Activated naive CD4-positive, alpha-beta T cell treated with anti-CD3 and anti-CD28 coated beads, Interleukin-2, amount 50 U/mL, for 24 hours (primary cell): ENCODE measurements at regions not wholly inside any gene's neighbourhood (a gene's known extent, or its start where the extent isn't known, plus 50 kb on each side); places are given as distances from the start of the nearest gene placed in this dataset.

Source experiments
- H3K27ac Mint-ChIP-seq: one replicate; pipeline ENCODE4 v1.8.0; 2021; ENCODE audit warnings: mild to moderate bottlenecking, mixed read lengths
- H3K27me3 Mint-ChIP-seq: one replicate; pipeline ENCODE4 v1.8.0; 2021; ENCODE audit warnings: mixed read lengths
- H3K36me3 Mint-ChIP-seq: one replicate; pipeline ENCODE4 v1.8.0; 2021; ENCODE audit warnings: mixed read lengths
- H3K4me1 Mint-ChIP-seq: one replicate; pipeline ENCODE4 v1.8.0; 2021; ENCODE audit warnings: mixed read lengths
- H3K4me3 Mint-ChIP-seq: one replicate; pipeline ENCODE4 v1.8.0; 2021; ENCODE audit warnings: mild to moderate bottlenecking, mixed read lengths
- H3K9me3 Mint-ChIP-seq: one replicate; pipeline ENCODE4 v1.8.0; 2021; ENCODE audit warnings: mixed read lengths

DNA sequence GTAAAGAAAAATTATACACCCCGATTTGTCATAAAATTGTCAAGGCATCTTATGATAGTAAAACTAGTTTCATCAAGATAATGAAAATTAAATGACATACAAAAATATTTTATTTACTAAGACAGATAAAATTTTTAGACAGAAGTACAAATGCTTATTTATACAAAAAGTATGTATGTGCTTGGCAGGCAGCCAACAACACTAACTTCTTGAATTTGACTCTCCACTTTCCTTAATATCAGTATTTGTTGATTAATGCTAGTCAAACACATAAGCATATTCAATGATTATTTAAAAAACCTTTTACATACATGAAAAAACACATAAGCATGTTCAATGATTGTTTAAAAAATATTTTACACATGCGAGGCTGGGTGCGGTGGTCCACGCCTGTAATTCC is 1079.9 kb upstream of the CDH6 start:
- H3K4me1 Mint-ChIP-seq, result no peaks in the 10 kb centered on the region
- no peaks in the 10 kb centered on the region for H3K36me3 Mint-ChIP-seq
- peaks cover 20% of the 10 kb centered on the region for H3K9me3 Mint-ChIP-seq
- no peaks in the 10 kb centered on the region for H3K27me3 Mint-ChIP-seq
- H3K4me3 Mint-ChIP-seq, result no peak overlapping the region
- no peak overlapping the region for H3K27ac Mint-ChIP-seq

DNA sequence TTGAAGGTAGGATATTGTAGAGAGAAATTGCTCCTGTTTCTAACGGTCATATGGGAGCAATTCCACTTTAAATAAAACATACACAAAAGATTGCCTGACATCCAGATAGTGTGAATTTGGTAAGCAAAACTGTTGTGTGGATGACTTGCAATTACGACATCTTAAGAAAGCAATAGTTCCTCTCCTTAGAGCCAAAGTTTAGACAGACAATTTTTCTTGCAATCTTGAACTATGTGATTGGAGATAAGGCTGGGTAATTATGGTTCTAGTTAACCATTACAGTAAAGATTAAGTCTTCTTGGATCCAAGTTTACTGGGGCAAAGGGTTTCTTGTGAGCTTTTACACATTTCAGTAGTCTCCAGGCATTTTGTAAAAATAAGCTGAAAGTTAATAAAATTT is 1080.6 kb upstream of the CDH6 start:
- H3K4me1 Mint-ChIP-seq, result no peaks in the 10 kb centered on the region

DNA sequence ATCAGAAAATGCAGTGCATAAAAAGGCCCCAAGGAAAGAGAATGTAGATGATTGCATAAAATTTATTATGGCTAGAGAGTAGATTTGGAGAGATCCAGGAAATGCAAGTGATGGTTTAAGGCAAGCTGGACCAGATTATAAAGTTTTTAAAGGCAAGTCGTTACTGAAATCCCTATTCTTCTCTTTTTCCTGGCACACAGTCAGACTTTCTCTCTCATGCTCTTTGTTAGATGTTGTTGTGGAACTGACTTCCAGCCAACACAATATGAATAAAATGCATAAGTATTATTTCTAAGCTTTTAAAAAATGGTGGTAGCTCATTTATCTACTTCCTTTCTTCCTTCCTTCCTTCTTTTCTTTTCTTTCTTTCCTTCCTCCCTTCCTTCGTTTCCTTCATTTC is 1085.4 kb upstream of the CDH6 start:
- no peaks in the 10 kb centered on the region for H3K27me3 Mint-ChIP-seq
- no peaks in the 10 kb centered on the region for H3K36me3 Mint-ChIP-seq
- H3K9me3 Mint-ChIP-seq, result peaks cover 16% of the 10 kb centered on the region
- no peak overlapping the region for H3K4me3 Mint-ChIP-seq
- no peak overlapping the region for H3K27ac Mint-ChIP-seq
- H3K4me1 Mint-ChIP-seq, result no peaks in the 10 kb centered on the region

More for the DNA sequence above, 1080.6 kb upstream of the CDH6 start:
- H3K27me3 Mint-ChIP-seq, result no peaks in the 10 kb centered on the region
- peaks cover 20% of the 10 kb centered on the region for H3K9me3 Mint-ChIP-seq
- H3K4me3 Mint-ChIP-seq, result no peak overlapping the region
- H3K27ac Mint-ChIP-seq, result no peak overlapping the region
- H3K36me3 Mint-ChIP-seq, result no peaks in the 10 kb centered on the region

DNA sequence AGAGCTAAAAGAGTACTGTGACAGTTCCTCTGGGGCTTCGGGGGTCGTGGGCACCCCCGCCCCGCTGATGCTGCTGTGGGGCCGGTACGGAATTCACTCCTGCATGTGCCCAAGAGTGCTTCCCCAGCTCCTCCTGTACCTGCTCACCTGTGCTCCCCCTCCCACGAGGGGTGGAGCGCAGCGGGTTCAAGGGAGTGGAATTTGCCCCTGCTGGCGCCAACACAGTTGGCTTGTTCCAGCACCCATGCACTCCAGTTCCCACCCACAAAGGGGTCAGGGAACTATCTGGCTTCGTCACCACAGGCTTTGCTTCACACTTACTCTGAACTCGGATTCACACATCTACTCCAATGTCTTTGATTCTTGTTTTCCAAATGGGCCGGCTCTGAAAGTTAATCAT is 1086.9 kb upstream of the CDH6 start:
- H3K27ac Mint-ChIP-seq, result no peak overlapping the region
- no peaks in the 10 kb centered on the region for H3K27me3 Mint-ChIP-seq
- no peak overlapping the region for H3K4me3 Mint-ChIP-seq
- H3K36me3 Mint-ChIP-seq, result no peaks in the 10 kb centered on the region
- H3K4me1 Mint-ChIP-seq, result no peaks in the 10 kb centered on the region
- peaks cover 9% of the 10 kb centered on the region for H3K9me3 Mint-ChIP-seq

DNA sequence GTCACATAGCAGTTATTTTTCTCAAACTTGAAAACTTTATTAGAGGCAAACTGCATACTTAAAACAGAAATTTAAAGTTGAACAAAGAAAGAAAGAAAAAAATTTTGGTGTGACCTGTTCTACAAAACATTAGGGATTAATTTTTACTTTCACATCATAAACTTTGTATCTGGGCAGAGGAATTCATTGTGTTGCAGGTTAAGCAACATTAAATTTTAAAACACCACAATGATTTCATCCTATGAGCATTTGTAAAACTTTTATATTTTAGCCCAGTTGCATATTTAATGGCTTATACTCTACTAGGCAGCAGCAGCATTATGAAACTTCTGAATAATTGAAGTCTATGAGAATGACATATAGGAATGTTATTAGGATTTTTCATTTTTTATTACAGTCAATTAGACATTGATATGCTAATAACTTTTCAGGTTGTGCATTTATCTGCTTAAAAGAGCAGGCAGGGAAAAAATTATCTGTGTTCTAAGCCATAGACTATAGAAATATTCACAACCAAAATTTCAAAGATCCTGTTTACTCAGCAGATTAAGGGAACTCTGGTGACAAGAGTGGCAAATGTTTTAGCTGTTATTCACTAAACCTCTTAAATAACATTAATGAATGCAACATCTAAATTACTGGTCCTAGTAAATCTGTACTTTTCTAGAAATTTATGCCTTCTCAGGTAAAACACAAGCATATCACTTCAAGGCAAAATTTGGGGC is 1088.5 kb upstream of the CDH6 start:
- Mint-ChIP-seq H3K4me3 (no peak overlapping the region), H3K27me3 (no peaks in the 10 kb centered on the region), H3K36me3 (no peaks in the 10 kb centered on the region), H3K4me1 (no peaks in the 10 kb centered on the region), H3K27ac (no peak overlapping the region), H3K9me3 (peaks cover 4% of the 10 kb centered on the region)

DNA sequence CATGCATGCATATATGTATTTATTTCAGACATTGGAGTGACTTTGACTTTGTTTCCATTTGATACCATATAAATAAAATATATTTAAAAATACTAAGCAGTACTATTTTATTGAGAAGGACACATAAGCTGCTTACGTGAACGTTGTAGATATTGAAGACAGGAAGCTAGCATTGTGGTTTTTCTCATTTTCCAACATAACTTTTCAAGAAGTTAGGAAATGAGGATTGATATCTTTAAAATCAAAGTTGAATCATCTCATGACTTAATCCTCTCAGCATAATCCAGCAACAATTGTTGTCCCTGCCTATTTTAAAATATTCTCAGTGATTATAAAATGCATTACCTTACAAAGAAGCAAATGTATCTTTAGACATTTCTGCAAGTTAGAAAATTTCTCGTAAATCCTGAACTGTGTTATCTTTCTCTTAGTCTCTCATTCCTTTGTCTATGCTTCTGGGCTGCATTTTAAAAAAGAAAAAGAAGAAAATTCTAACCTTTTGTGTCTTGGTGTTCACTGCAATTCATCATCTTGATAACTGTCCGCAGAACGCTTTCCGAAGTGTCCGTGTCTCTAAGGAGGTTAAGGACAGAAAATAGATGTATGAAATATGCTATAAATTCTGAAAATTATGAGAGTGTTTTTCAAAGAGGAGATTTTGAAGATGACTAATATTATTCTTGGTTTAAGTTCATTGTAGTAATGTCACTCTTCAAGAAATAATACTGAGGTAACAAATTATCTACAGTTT is 1089.9 kb upstream of the CDH6 start:
- Mint-ChIP-seq H3K36me3 (no peaks in the 10 kb centered on the region), H3K27ac (no peak overlapping the region), H3K4me3 (no peak overlapping the region), H3K4me1 (no peaks in the 10 kb centered on the region), H3K27me3 (no peaks in the 10 kb centered on the region), H3K9me3 (no peaks in the 10 kb centered on the region)

DNA sequence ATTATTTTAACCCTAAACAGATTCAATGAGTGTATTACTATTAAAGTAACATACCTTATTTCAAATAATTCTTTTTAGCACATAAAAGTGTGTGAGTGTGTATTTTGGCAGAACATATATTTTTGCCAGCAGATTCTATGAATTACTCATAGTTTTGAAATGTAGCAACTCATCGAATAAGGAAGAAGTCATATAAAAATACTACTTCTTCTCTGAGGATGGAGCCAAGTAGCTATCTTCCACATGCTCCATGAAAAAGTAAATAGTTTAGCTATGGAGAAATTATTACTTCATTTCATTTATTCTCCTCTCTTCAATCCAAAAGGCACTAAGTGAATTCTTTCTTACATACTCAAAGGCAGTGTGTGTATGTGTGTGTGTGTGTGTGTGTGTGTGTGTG is 1090.4 kb upstream of the CDH6 start:
- Mint-ChIP-seq H3K9me3 (no peaks in the 10 kb centered on the region), H3K4me1 (no peaks in the 10 kb centered on the region), H3K27ac (no peak overlapping the region), H3K36me3 (no peaks in the 10 kb centered on the region), H3K4me3 (no peak overlapping the region), H3K27me3 (no peaks in the 10 kb centered on the region)

DNA sequence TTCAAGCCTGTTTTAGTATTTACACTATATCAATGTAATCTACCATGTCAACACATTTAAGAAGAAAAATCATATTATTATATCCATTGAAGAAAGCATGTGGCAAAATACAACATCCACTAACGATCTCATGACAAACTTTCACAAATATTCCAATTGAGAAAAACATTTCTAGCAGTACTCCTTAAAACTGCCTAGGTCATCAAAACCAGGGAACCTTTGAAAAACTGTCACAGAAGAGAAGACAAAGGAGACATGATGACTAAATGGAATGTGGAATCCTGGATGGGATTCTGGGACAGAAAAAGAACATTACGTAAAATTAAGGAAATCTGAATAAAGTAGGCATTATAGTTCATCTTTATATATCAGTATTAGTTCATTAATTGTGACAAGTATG is 1091.3 kb upstream of the CDH6 start:
- H3K27me3 Mint-ChIP-seq, result no peaks in the 10 kb centered on the region

DNA sequence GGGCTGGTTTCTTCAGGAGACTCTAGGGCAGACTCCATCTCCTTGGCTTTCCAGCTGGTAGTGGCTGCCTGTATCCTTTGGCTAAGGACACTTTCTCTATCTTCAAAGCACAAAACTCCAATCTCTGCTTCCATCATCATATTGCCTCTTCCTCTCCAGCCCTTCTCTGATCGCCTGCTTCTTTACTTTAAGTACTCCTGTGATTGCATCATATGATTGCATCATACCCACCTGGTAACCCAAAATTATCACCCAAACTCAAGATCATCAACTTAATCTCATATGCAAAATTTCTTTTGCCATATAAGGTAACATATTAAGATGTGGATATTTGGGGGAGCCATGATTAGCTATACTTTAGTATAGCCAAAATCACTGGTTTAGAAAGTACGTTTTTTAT is 1092.6 kb upstream of the CDH6 start:
- H3K27me3 Mint-ChIP-seq, result no peaks in the 10 kb centered on the region
- no peaks in the 10 kb centered on the region for H3K4me1 Mint-ChIP-seq
- no peaks in the 10 kb centered on the region for H3K9me3 Mint-ChIP-seq
- no peaks in the 10 kb centered on the region for H3K36me3 Mint-ChIP-seq
- H3K4me3 Mint-ChIP-seq, result no peak overlapping the region
- no peak overlapping the region for H3K27ac Mint-ChIP-seq

More for the DNA sequence above, 1091.3 kb upstream of the CDH6 start:
- Mint-ChIP-seq H3K9me3 (no peaks in the 10 kb centered on the region), H3K36me3 (no peaks in the 10 kb centered on the region), H3K27ac (no peak overlapping the region), H3K4me3 (no peak overlapping the region), H3K4me1 (no peaks in the 10 kb centered on the region)

DNA sequence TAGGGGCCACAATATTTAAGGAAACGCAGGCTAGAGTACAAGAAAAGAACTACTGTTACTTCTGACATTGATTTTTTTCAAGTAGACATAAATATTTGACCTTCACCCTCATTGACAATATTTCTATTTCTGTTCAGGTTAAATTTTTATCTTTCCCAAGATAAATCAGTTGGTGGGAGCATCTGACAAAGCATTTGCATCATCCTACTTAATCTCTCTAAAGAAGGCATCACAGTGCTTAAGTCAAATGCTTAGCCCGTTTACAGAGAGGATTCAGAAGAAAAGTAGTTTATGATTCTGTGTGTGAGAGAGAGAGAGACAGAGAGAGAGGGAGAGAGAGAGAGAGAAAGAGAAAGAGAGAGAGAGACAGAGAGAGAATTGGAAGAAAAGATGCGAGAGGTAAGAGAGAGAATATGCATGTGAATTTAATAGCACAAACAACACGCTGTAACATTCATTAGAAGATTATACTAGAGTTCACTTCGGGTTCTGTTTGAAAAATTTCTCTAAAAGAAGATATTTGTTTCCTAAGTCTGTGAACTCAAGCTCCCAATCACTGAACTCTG is 1093.3 kb upstream of the CDH6 start:
- Mint-ChIP-seq H3K4me1 (no peaks in the 10 kb centered on the region), H3K27me3 (no peaks in the 10 kb centered on the region), H3K27ac (no peak overlapping the region), H3K4me3 (no peak overlapping the region), H3K36me3 (no peaks in the 10 kb centered on the region), H3K9me3 (no peaks in the 10 kb centered on the region)

DNA sequence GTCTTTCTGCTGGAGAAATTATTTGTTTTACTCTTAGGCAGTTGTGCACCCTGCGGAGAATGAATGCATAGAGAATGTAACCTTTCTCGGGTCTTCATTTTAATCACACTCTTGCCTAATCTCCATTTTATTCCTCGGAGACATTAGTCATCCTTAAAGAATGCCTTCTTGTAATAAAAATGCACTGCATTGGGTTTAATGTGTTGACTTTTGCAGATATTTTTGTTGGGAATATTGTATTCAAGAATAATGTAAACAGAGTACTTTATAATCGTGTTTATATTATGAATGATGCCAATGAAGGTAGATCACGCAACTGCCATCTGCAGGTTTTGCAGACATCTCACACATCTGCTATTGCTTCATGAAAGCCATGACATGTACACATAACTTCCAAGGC is 1093.9 kb upstream of the CDH6 start:
- H3K4me3 Mint-ChIP-seq, result no peak overlapping the region
- H3K27ac Mint-ChIP-seq, result no peak overlapping the region
- H3K27me3 Mint-ChIP-seq, result no peaks in the 10 kb centered on the region
- no peaks in the 10 kb centered on the region for H3K9me3 Mint-ChIP-seq
- H3K4me1 Mint-ChIP-seq, result no peaks in the 10 kb centered on the region
- H3K36me3 Mint-ChIP-seq, result no peaks in the 10 kb centered on the region

DNA sequence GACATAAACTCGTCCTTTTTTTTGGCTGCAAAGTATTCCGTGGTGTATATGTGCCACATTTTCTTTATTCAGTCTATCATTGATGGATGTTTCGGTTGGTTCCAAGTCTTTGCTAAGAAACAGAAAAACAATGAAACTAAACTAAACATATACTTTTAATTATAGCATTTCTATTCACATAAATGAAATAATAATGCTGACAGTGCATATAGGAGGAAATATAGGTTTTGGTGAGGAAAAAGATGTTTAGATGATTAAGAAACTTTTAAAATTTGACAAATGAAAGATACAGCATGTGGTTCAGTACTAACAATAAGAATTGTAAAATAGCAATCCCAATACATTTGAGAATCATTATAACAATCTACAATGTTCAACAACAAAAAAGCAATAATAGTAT is 1094.5 kb upstream of the CDH6 start:
- Mint-ChIP-seq H3K4me3 (no peak overlapping the region), H3K9me3 (no peaks in the 10 kb centered on the region), H3K27me3 (no peaks in the 10 kb centered on the region), H3K4me1 (no peaks in the 10 kb centered on the region), H3K36me3 (no peaks in the 10 kb centered on the region), H3K27ac (no peak overlapping the region)

DNA sequence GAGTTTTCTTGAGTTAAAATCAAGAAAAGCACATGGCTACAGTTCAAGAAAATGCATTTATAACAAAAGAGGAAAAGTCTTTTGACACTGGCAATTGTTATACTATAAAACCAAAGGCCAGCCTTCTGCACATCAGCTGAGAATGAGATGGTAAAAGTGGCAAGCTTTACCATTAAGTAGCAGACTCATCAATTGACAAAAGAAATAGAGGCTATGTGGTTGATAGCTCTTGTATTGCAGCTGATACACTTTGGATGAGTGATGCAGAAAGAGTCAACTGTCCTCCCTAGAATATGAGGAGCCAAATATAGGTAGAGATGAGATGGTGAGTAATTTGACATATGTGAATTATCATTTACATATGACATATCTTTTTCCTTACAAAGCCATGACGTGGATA is 1100.9 kb upstream of the CDH6 start:
- H3K36me3 Mint-ChIP-seq, result no peaks in the 10 kb centered on the region
- H3K27me3 Mint-ChIP-seq, result no peaks in the 10 kb centered on the region
- no peaks in the 10 kb centered on the region for H3K4me1 Mint-ChIP-seq
- no peak overlapping the region for H3K4me3 Mint-ChIP-seq
- H3K27ac Mint-ChIP-seq, result no peak overlapping the region
- no peaks in the 10 kb centered on the region for H3K9me3 Mint-ChIP-seq

DNA sequence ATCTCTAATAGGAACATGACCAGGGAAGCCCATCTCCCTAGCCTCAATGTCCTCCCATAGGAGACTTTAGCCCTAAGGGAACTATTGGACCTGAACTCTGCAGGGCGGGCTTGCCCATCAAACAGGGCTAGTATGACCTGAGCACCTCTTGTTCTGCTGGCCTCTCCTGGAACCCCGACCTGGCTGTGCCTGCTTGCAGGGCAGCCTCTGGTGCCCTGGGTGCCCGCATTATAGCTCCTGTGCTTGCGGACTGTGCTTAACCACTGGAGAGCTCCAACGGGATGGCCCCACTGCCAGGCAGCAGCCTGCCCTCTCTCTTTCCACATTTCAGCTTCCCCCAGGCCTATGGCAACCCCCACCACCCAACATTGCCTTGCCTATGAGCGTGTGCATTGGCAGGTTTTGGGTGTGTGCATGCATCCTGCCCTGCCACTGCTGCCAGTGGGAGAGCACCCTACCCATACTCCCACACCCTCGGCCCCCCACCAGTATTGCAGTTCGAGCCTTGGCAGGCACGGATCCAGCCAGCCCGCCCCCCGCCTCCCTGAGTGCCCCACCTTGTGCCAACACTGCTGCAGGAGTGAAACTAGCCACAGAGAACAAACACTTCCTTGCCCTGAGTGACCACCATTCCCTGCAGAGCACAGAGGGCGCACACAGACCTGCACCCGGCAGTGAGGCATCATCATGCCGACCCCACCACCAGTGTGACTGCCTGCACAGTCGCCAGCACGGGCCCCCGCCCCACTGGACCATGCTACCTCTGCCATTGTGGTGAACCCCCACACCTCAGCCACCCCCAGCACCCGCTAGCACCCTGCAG is 1123.8 kb upstream of the CDH6 start:
- Mint-ChIP-seq H3K4me1 (no peaks in the 10 kb centered on the region), H3K9me3 (peaks cover 12% of the 10 kb centered on the region), H3K36me3 (no peaks in the 10 kb centered on the region), H3K4me3 (no peak overlapping the region), H3K27me3 (no peaks in the 10 kb centered on the region), H3K27ac (no peak overlapping the region)

DNA sequence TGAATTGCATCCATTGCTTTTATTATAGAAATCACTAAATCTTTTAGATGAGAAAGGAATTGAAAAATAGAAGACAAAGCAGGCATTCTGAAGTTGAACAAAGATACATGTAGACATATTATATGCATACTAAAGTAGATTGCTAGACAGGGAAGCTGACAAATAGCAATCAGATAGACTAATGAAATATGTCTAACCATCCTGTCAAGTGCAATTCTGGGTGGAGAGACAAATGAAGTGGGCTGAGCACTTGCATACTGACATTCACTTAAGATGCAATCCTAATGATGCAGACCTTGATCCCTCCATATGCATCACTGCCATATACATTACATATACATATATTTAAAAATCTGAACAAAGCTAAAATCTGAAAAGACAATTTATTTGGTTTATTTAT is 1130.0 kb upstream of the CDH6 start:
- Mint-ChIP-seq H3K27me3 (no peaks in the 10 kb centered on the region), H3K4me1 (no peaks in the 10 kb centered on the region), H3K27ac (no peak overlapping the region), H3K9me3 (peaks cover 8% of the 10 kb centered on the region), H3K36me3 (no peaks in the 10 kb centered on the region), H3K4me3 (no peak overlapping the region)

DNA sequence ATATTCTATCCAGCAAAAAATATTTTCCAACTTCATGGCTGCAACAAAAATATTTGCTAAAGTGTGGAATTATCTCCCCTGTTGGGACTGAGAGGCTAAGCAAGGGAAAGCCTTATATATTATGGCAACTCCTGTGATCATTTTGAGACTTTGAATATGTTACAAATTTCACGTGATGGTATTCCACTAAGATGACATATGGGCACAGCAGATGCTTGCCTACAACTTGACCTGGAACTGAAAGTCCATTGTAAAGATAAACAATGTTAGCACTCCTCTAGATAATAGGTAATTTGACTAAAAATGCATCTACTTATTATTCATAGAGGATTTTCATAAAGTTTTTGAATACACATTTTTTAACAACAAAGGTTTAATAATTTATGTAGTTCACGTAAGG is 1141.5 kb upstream of the CDH6 start:
- no peaks in the 10 kb centered on the region for H3K4me1 Mint-ChIP-seq
- H3K4me3 Mint-ChIP-seq, result no peak overlapping the region
- H3K9me3 Mint-ChIP-seq, result peaks cover 5% of the 10 kb centered on the region
- no peaks in the 10 kb centered on the region for H3K36me3 Mint-ChIP-seq
- no peak overlapping the region for H3K27ac Mint-ChIP-seq
- H3K27me3 Mint-ChIP-seq, result no peaks in the 10 kb centered on the region
